GM12878 (cell line): ENCODE measurements at regions not wholly inside any gene's neighbourhood (a gene's known extent, or its start where the extent isn't known, plus 50 kb on each side); places are given as distances from the start of the nearest gene placed in this dataset.

Source experiments
- ATAC-seq: fragments of 200-7000 bp; cut with Tn5 transposase; 3 replicates; pipeline ENCODE4 v1.9.1; 2020; ENCODE audit warnings: mild to moderate bottlenecking, moderate library complexity
- BruUV-seq: library from RNA; stranded (reverse); fragments of 400-500 nt; replicated peaks from 2 replicates; lab custom pipeline; 2021; lab: Mats Ljungman, UMichigan
- CTCF ChIA-PET: fragments of 300-600 bp; sonication (Branson Sonifier 250); formaldehyde crosslinking; extraction: SDS; loops from one replicate; lab custom pipeline; 2021; ENCODE audit warnings: inconsistent platforms; lab: Yijun Ruan, JAX
- POLR2A ChIA-PET: fragments of 350-600 bp; formaldehyde crosslinking; extraction: SDS; loops from one replicate; lab custom pipeline; 2021; ENCODE audit warnings: inconsistent platforms; lab: Charles Lee
- RAD21 ChIA-PET: fragments of 300-600 bp; sonication (Branson Sonifier 250); formaldehyde crosslinking; loops from one replicate; lab custom pipeline; 2023; ENCODE audit warnings: antibody characterized with exemption; ENCODE audit not compliant: unreplicated experiment; lab: Charles Lee
- SMC1A ChIA-PET: fragments of 300-600 bp; sonication (Branson Sonifier 250); formaldehyde crosslinking; loops from one replicate; lab custom pipeline; 2023; ENCODE audit not compliant: unreplicated experiment, uncharacterized antibody; lab: Charles Lee
- DNase-seq: peaks from one replicate; pipeline ENCODE4 v3.0.0-alpha.2; 2011; ENCODE audit warnings: low read depth, low spot score
- FAIRE-seq: peaks from 3 replicates; lab custom pipeline; 2011; peaks lifted over from hg19 to GRCh38; lab: Jason Lieb, UNC
- H2AFZ ChIP-seq: 2 replicates; pipeline ENCODE4 v1.6.0; 2011; ENCODE audit warnings: low read depth, low read length, control low read depth; ENCODE audit not compliant: control insufficient read depth
- H3K27ac ChIP-seq: 2 replicates; pipeline ENCODE4 v1.5.1; 2011; ENCODE audit warnings: control low read depth; ENCODE audit not compliant: control insufficient read depth, insufficient read depth
- H3K27me3 ChIP-seq, 2 experiments: replicated peaks in 1 of 2; 2 replicates each; pipeline versions ENCODE4 v1.6.0 to v1.6.1; 2011; ENCODE audit warnings: low read length in 1 of 2; ENCODE audit not compliant: control insufficient read depth in 2 of 2, insufficient read depth in 2 of 2
- H3K36me3 ChIP-seq, 2 experiments: 2 replicates each; pipeline ENCODE4 v1.5.1; 2011; ENCODE audit warnings: low read length in 1 of 2; ENCODE audit not compliant: control insufficient read depth in 2 of 2, insufficient read depth in 2 of 2
- H3K4me1 ChIP-seq: 2 replicates; pipeline ENCODE4 v1.6.1; 2011; ENCODE audit warnings: mild to moderate bottlenecking, low read length, moderate library complexity, mixed read lengths; ENCODE audit not compliant: control insufficient read depth, insufficient read depth
- H3K4me2 ChIP-seq: 2 replicates; pipeline ENCODE4 v1.6.0; 2011; ENCODE audit warnings: control low read depth; ENCODE audit not compliant: control insufficient read depth, insufficient read depth
- H3K4me3 ChIP-seq: fragments of 200-600 bp; sonication (generic); 2 replicates; pipeline ENCODE4 v1.5.1; 2016
- H3K79me2 ChIP-seq: 2 replicates; pipeline ENCODE4 v1.6.0; 2011; ENCODE audit warnings: low read length; ENCODE audit not compliant: control insufficient read depth, insufficient read depth
- H3K9ac ChIP-seq: 2 replicates; pipeline ENCODE4 v1.8.0; 2011; ENCODE audit warnings: low read length, control low read depth, mixed read lengths; ENCODE audit not compliant: control insufficient read depth, insufficient read depth
- H3K9me3 ChIP-seq: replicated peaks from 3 replicates; pipeline ENCODE4 v1.5.1; 2011; ENCODE audit warnings: mild to moderate bottlenecking, low read length; ENCODE audit not compliant: control insufficient read depth, insufficient read depth
- H4K20me1 ChIP-seq: 2 replicates; pipeline ENCODE4 v1.6.0; 2011; ENCODE audit not compliant: control insufficient read depth, insufficient read depth
- ATF7 ChIP-seq: fragments of 450-650 bp; IDR thresholded peaks from 2 replicates; pipeline ENCODE4 v1.6.1; 2016; ENCODE audit warnings: low read depth, mild to moderate bottlenecking
- BCL11A ChIP-seq: IDR thresholded peaks from 2 replicates; pipeline ENCODE4 v1.6.1; 2011; ENCODE audit warnings: low read depth, low read length
- BHLHE40 ChIP-seq, 2 experiments: fragments of 450-650 bp in 1 of 2; IDR thresholded peaks; 2 replicates each; pipeline ENCODE4 v1.6.1; 2011 to 2017; ENCODE audit warnings: low read depth in 2 of 2, borderline replicate concordance in 1 of 2, improper control_type of control experiment in 1 of 2, low read length in 1 of 2, mild to moderate bottlenecking in 1 of 2
- E2F4 ChIP-seq: IDR thresholded peaks from 2 replicates; pipeline ENCODE4 v1.6.1; 2012; ENCODE audit warnings: low read depth, low read length, improper control_type of control experiment
- IRF4 ChIP-seq: IDR thresholded peaks from 2 replicates; pipeline ENCODE4 v1.6.1; 2011; ENCODE audit warnings: low read depth, low read length
- IRF5 ChIP-seq: fragments of 450-650 bp; IDR thresholded peaks from 2 replicates; pipeline ENCODE4 v1.6.1; 2017; ENCODE audit warnings: borderline replicate concordance
- MAX ChIP-seq: IDR thresholded peaks from 2 replicates; pipeline ENCODE4 v1.6.1; 2012; ENCODE audit warnings: low read depth, low read length, improper control_type of control experiment
- RB1 ChIP-seq: fragments of 450-650 bp; formaldehyde crosslinking; IDR thresholded peaks from 2 replicates; pipeline ENCODE4 v1.6.1; 2017; ENCODE audit warnings: mild to moderate bottlenecking, borderline replicate concordance
- SUZ12 ChIP-seq: fragments of 200-600 bp; sonication (generic); IDR thresholded peaks from one replicate; pipeline ENCODE4 v1.6.1; 2018; ENCODE audit warnings: antibody characterized with exemption, mild to moderate bottlenecking; ENCODE audit not compliant: unreplicated experiment
- TCF7 ChIP-seq: IDR thresholded peaks from 2 replicates; pipeline ENCODE4 v1.6.1; 2014; ENCODE audit warnings: antibody characterized with exemption, borderline replicate concordance
- USF1 ChIP-seq: IDR thresholded peaks from 2 replicates; pipeline ENCODE4 v1.6.1; 2011; ENCODE audit warnings: borderline replicate concordance, low read depth, mild to moderate bottlenecking, moderate library complexity, mixed read lengths, low read length; ENCODE audit not compliant: insufficient read depth; ENCODE audit errors: extremely low read length
- ZBED1 ChIP-seq: IDR thresholded peaks from 2 replicates; pipeline ENCODE4 v1.6.1; 2016; ENCODE audit warnings: borderline replicate concordance
- ZBTB4 ChIP-seq: fragments of 450-650 bp; formaldehyde crosslinking; IDR thresholded peaks from 2 replicates; pipeline ENCODE4 v1.4.0; 2022; ENCODE audit warnings: mild to moderate bottlenecking, moderate library complexity
- ZNF24 ChIP-seq: fragments of 450-650 bp; IDR thresholded peaks from 2 replicates; pipeline ENCODE4 v1.6.1; 2017; ENCODE audit warnings: antibody characterized with exemption, mild to moderate bottlenecking
- WGBS: methylation state at CpG from one replicate; pipeline ENCODE4 v1.1.6; 2016; ENCODE audit warnings: low lambda C conversion rate; ENCODE audit not compliant: insufficient replicate concordance, insufficient coverage; ENCODE audit errors: missing lambda C conversion rate; 5-methylcytosine and 5-hydroxymethylcytosine counted together
- in situ Hi-C: fragments of 300-500 bp; cut with MboI; formaldehyde crosslinking; loops from 9 replicates; pipeline ENCODE4 v1.14.3; 2018; ENCODE audit warnings: mixed read lengths
- intact Hi-C: fragments of 100-400 bp; cut with micrococcal nuclease; formaldehyde crosslinking; loops from one replicate; pipeline ENCODE4 v1.14.2; 2022; ENCODE audit not compliant: unreplicated experiment

GRCh38 chr2:208570066-208570465 lies 163.5 kb downstream of the PTH2R start:
- POLR2A ChIA-PET = no interaction called here
- 28% methylated on average over 5 of the region's 5 CpGs for WGBS
- BruUV-seq = no TSS peak

More at GRCh38 chr2:208570066-208570465, 163.5 kb downstream of the PTH2R start:
- H2AFZ ChIP-seq = no peak overlapping the region
- H4K20me1 ChIP-seq = no peaks in the 10 kb centered on the region
- no peaks in the 10 kb centered on the region for H3K79me2 ChIP-seq
- ChIA-PET RAD21 (no interaction called here), SMC1A (no interaction called here), CTCF (no interaction called here)
- FAIRE-seq (no peak), ATAC-seq (no peak), DNase-seq (no peak)
- H3K36me3 ChIP-seq = no peaks in the 10 kb centered on the region
- no peak for TF ChIP-seq SUZ12
- no peak for TF ChIP-seq TCF7
- TF ChIP-seq E2F4 = no peak
- no peak for TF ChIP-seq ZBTB4 (CRISPR knock-in tag)
- TF ChIP-seq IRF4 = no peak
- TF ChIP-seq MAX = no peak
- TF ChIP-seq BCL11A = no peak
- no peak for TF ChIP-seq ZNF24
- TF ChIP-seq ZBED1 = no peak
- no peak for TF ChIP-seq USF1
- no peak for TF ChIP-seq BHLHE40 (IDR thresholded peaks at IDR 0.05; ENCODE audit: borderline replicate concordance in 1 of 2, low read depth in 2 of 2, low read length in 1 of 2)
- TF ChIP-seq IRF5 = no peak
- no peak for TF ChIP-seq ATF7
- TF ChIP-seq RB1 = no peak
- H3K4me1 ChIP-seq = no peaks in the 10 kb centered on the region
- in situ Hi-C loops (no loop called here), intact Hi-C loops (no loop called here)
- H3K4me2 ChIP-seq = no peak overlapping the region
- H3K9me3 ChIP-seq = no peaks in the 10 kb centered on the region
- H3K27me3 ChIP-seq = no peaks in the 10 kb centered on the region
- no peak overlapping the region for H3K4me3 ChIP-seq
- no peak overlapping the region for H3K9ac ChIP-seq
- no peak overlapping the region for H3K27ac ChIP-seq
